Testis (tissue), 2 donors: ENCODE measurements at regions not wholly inside any gene's neighbourhood (a gene's known extent, or its start where the extent isn't known, plus 50 kb on each side); places are given as distances from the start of the nearest gene placed in this dataset.

ENCODE experiments used
- POLR2A ChIP-seq: fragments of 450-650 bp; IDR thresholded peaks from one replicate; pipeline ENCODE4 v1.6.1; 2017; ENCODE audit warnings: antibody characterized with exemption, mild to moderate bottlenecking, moderate library complexity
- TF ChIP-seq, protein P1 (sequence below), 3 experiments: fragments of 450-650 bp in 2 of 3; fragments of 200-600 bp in 1 of 3; sonication (generic) in 1 of 3; IDR thresholded peaks; one replicate each; pipeline ENCODE4 v1.5.1; 2016 to 2019; ENCODE audit warnings: antibody characterized with exemption in 3 of 3, mild to moderate bottlenecking in 2 of 3, moderate library complexity in 1 of 3

- TF ChIP-seq, protein P1, sequence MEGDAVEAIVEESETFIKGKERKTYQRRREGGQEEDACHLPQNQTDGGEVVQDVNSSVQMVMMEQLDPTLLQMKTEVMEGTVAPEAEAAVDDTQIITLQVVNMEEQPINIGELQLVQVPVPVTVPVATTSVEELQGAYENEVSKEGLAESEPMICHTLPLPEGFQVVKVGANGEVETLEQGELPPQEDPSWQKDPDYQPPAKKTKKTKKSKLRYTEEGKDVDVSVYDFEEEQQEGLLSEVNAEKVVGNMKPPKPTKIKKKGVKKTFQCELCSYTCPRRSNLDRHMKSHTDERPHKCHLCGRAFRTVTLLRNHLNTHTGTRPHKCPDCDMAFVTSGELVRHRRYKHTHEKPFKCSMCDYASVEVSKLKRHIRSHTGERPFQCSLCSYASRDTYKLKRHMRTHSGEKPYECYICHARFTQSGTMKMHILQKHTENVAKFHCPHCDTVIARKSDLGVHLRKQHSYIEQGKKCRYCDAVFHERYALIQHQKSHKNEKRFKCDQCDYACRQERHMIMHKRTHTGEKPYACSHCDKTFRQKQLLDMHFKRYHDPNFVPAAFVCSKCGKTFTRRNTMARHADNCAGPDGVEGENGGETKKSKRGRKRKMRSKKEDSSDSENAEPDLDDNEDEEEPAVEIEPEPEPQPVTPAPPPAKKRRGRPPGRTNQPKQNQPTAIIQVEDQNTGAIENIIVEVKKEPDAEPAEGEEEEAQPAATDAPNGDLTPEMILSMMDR (IDR thresholded peaks at IDR 0.05): no peak
- TF ChIP-seq POLR2A: no peak
Measured at GRCh38 chr13:65125236-65125635, 2104.9 kb downstream of the PCDH9 start.
